ENCODE measurements at regions not wholly inside any gene's neighbourhood (a gene's known extent, or its start where the extent isn't known, plus 50 kb on each side); places are given as distances from the start of the nearest gene placed in this dataset.
A peak's percentile ranks its signal among the peaks of the same experiment; 100 is the strongest.

DNA sequence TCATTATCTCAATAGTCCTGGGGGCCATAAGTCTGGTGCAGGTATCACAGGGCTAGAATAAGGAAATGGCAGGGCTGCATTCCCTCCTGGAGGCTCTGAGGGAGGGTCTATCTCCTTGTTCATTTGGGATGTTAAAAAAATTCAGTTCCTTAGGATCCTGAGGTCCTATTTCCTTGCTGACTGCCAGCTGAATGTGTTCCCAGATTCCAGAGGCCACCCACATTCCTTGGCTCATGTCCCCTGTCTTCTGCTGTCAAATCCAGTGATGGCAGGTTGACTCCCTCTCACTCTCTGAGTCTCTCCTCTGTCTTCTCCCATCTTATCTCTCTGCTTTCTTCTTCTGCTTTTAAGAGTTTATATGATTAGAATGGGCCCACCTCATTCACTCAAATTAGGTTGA lies 400.6 kb downstream of the PTPRU start:
- ATAC-seq (no peak), DNase-seq (ENCODE audit: low spot score in 2 of 2) (no peak)
- Mint-ChIP-seq H3K36me3 (no peaks in the 10 kb centered on the region), H3K9me3 (no peaks in the 10 kb centered on the region), H3K27ac (no peak overlapping the region), H3K4me1 (no peaks in the 10 kb centered on the region), H3K4me3 (no peak overlapping the region)

DNA sequence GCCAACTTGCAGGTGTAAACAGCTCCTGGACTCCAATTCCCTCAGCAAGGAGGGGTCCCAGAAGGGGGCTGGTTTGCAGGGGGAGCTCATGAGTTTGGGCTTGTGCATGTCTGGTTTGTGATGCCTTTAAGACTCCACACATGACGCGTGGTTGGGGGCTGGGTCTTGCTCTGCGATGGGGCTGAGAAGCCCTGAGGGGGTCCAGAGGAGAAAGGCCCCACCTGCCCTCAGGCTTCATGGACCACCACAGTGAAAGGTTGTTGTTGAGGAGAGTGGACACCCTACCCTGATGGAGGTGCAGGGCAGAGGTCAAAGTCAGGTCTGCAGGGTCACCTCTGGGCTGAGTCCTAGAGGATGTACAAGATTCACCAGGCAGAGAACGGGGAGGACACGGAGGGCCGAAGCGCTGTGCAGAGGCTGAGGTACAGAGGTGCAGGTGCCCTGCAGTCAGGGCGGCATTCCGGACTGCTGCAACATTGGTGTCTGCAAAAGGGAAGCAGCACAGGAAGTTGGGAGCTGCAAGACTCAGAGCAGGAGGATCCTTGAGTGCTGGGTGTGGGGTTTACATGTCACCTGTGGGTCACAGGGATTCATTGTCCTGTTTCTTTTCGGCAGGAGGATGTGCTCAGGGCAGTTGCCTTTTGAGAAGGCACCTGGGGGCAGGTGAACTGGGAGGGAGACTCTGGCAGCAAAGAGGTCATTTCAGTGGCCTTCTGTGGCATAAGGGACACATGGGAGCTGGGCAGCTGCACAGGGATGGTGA lies 399.4 kb downstream of the PTPRU start:
- H3K9me3 Mint-ChIP-seq = no peaks in the 10 kb centered on the region
- no peaks in the 10 kb centered on the region for H3K36me3 Mint-ChIP-seq
- H3K27ac Mint-ChIP-seq = no peak overlapping the region
- ATAC-seq (no peak), DNase-seq (ENCODE audit: low spot score in 2 of 2) (no peak)
- no peak overlapping the region for H3K4me3 Mint-ChIP-seq
- no peaks in the 10 kb centered on the region for H3K4me1 Mint-ChIP-seq

DNA sequence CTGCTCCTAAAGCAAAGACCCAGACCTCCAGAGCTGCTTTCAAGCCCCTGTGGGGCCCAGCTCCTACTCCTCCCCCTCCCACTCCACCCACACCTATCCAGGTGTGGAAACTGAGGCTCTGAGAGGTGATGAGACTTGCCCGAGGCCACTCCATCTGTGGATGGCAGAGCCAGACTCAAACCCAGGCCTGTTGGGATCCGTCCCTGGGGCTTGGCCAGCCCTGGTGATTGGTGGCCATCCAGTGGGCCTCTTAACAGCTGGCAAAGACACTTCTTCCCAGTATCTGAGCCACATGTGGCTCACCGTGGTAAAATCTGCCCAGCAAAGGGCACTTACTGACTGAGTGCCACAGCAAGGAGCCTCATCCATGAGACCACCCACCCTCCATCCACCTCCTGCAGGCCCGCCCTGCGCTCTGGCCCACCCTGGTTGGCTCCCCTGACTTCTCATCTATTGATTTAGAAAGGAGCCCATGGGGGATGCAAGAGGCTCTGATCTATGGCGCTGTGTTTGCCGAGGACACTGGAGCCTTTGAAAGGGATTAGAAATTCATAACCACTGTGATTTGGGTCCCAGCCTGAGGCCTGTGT lies 398.5 kb downstream of the PTPRU start:
- no peaks in the 10 kb centered on the region for H3K9me3 Mint-ChIP-seq
- no peaks in the 10 kb centered on the region for H3K4me1 Mint-ChIP-seq
- ATAC-seq = no peak
- H3K4me3 Mint-ChIP-seq = no peak overlapping the region
- H3K36me3 Mint-ChIP-seq = no peaks in the 10 kb centered on the region
- H3K27ac Mint-ChIP-seq = no peak overlapping the region
- DNase-seq (ENCODE audit: low spot score in 2 of 2) = no peak

DNA sequence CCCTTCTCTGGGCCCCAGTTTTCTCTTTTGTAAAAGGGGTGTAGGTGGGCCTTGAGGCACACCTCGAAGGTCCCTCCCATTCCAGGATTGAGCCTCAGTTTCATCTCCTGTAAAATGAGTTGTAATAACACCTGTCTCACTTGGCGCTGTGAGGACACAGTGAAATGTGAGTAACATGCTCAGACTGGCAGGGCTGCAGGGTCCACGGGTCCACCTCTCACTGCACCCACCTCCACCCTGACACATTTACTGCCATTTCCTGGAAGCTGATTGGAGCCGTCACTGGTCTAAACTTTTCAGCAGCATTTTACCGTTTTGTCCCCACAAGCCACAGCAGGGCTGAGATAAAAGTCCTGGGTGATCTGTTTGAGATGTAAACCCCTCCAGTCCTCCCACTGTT lies 398.0 kb downstream of the PTPRU start:
- H3K9me3 Mint-ChIP-seq = no peaks in the 10 kb centered on the region
- H3K27ac Mint-ChIP-seq = no peak overlapping the region
- H3K4me3 Mint-ChIP-seq = no peak overlapping the region
- DNase-seq (ENCODE audit: low spot score in 2 of 2) = no peak
- H3K36me3 Mint-ChIP-seq = no peaks in the 10 kb centered on the region
- no peak for ATAC-seq
- H3K4me1 Mint-ChIP-seq = no peaks in the 10 kb centered on the region

DNA sequence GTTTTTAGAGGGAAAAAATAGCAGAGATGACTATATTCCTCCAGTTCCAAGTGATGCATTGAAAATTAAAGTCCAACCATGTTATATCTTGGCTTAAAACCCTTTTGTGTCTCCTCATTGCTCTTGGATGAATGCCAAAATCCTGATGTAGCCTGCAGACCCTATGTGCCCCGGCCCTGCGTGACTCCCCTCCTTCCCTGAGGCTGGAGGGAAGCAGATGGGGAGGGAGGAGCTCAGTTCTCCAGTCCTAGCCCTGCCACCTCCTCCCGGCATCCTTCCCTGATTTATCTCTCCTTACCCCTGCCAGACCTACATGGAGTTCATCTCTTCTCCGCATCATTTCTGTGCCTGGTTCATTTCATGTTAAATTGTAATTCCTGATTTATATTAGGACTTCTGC lies 397.4 kb downstream of the PTPRU start:
- Mint-ChIP-seq H3K4me3 (no peak overlapping the region), H3K4me1 (no peaks in the 10 kb centered on the region)
- ATAC-seq = no peak

DNA sequence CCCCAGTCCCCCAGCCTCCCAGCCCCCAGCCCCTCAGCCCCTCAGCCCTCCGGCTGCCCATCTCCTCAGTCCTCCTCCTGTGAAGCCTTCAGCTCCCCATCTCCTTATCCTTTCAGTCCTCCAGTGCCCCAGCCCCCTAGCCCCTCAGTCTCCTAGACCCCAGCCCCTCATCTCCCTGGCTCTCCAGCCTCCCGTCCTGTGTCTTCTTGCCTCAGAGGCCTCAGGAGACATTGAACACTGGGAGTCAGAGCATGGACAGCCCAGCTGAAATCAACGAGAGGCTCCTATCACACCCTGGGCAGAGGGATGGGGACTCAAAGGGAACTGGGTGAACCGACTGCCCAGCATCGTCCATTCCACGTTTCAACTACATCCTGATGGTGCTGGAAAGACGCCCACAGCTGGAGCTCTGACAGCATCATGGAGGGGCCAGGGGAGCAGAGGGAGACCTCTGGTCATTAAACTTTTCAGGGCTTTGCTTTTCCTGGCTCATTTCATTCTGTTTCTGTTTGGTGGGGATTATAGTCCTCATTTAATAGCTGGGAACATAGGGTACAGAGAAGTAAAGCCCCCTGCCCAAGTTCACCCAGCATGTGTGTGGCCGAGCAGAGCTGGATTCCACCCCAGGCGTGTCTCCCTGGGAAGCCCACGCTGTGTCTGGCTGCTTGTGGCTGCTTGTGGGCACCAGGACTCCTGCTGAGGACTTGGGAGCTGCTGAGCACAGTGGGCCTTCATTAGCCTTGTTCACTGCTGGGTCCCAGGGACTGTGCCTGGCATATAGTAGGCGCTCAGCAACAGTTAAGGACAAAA lies 396.7 kb downstream of the PTPRU start:
- no peaks in the 10 kb centered on the region for H3K36me3 Mint-ChIP-seq
- no peak for DNase-seq (ENCODE audit: low spot score in 2 of 2)

More for the DNA sequence above, 397.4 kb downstream of the PTPRU start:
- DNase-seq (ENCODE audit: low spot score in 2 of 2) = no peak
- Mint-ChIP-seq H3K27ac (no peak overlapping the region), H3K36me3 (no peaks in the 10 kb centered on the region), H3K9me3 (no peaks in the 10 kb centered on the region)

DNA sequence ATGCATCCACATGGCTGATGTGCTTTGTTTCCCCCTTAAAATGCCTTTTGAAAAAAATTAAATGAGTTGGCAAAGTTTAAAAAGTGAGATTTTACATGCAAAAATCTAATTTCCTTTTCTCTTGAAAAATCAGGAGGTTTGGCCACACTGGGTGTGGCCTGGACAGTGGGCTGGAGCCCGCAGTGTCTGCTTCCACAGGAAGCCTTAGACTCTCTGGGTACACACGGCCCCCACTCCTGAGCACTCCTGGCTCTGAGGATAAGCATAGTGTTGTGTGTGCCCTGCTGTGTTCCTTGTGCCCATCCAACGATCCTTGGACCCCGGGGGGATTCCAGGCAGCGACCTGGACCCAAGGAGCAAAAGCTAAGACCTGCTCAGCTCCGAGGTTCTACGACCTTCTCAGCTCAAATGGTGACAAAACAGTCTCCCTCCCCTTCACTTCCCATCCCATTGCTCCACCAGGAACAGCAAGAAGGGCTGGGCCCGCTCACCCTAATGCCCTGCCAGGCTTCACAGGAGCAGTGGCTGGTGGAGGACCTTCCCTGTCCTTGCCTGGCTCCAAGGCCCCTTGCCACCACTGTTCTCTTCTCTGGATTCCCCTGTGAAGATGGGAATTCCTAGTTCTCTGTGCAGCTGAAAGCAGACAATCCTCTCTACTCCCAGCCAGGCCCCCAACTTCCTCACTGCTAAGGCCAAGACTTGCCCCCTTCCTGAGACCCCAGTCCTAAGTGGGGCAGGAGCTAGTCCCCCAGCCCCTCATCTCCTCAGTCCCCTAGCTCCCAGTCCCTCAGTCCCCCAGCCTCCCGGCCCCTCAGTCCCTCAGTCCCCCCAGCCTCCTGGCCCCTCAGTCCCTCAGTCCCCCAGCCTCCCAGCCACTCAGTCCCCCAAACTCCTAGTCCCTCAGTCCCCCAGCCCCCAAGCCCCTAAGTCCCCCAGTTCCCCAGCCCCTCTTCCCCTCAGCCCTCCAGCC lies 395.8 kb downstream of the PTPRU start:
- DNase-seq (ENCODE audit: low spot score in 2 of 2) = no peak
- no peak for ATAC-seq
- H3K27ac Mint-ChIP-seq = no peak overlapping the region
- H3K4me1 Mint-ChIP-seq = no peaks in the 10 kb centered on the region
- no peak overlapping the region for H3K4me3 Mint-ChIP-seq
- H3K36me3 Mint-ChIP-seq = no peaks in the 10 kb centered on the region
- no peaks in the 10 kb centered on the region for H3K9me3 Mint-ChIP-seq

More for the DNA sequence above, 396.7 kb downstream of the PTPRU start:
- no peaks in the 10 kb centered on the region for H3K9me3 Mint-ChIP-seq
- no peak overlapping the region for H3K27ac Mint-ChIP-seq
- no peaks in the 10 kb centered on the region for H3K4me1 Mint-ChIP-seq
- no peak overlapping the region for H3K4me3 Mint-ChIP-seq
- ATAC-seq = no peak

DNA sequence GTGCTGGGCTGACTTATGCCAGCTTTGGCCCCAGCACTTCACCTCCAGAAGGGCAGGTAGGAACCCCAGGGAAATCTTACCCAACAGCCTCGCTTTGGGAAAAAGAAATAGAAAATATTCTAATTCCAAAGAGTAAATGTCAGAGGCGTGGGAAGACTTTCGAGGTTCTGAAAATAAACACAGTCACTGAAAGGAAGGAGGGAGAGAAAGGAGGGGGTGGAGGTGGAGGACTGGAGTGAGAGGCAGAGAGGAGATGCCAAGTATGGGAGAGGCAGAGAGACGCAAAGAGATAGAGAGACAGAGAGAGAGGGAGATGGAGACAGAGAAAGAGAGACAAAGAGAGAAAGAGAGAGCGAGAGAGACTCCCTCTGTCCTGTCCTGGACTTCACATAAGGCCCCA lies 395.0 kb downstream of the PTPRU start:
- Mint-ChIP-seq H3K9me3 (no peaks in the 10 kb centered on the region), H3K27ac (no peak overlapping the region), H3K4me1 (no peaks in the 10 kb centered on the region), H3K4me3 (no peak overlapping the region), H3K36me3 (no peaks in the 10 kb centered on the region)
- DNase-seq (ENCODE audit: low spot score in 2 of 2) (no peak), ATAC-seq (no peak)

DNA sequence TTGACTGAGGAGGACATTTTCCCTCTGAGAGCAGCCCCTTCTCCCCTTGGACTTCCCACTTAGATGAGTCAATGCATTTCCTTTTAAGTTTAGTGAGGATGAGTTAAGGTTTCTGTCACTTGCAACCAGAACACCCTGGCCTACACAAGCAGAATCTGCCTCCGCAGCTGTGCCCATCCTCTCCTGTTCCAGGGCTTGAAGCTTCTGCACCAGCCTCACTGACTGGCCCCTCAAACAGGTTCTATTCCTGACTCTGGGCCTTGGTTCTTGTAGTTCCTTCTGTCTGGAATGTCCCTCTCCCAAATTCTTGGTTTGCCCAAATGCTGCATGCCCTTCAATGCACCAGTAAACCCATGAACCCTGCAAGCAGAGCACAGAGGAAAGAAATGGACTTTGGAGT lies 394.4 kb downstream of the PTPRU start:
- no peak overlapping the region for H3K4me3 Mint-ChIP-seq
- ATAC-seq (no peak), DNase-seq (ENCODE audit: low spot score in 2 of 2) (no peak)
- H3K4me1 Mint-ChIP-seq = no peaks in the 10 kb centered on the region
- H3K9me3 Mint-ChIP-seq = no peaks in the 10 kb centered on the region
- H3K36me3 Mint-ChIP-seq = no peaks in the 10 kb centered on the region
- no peak overlapping the region for H3K27ac Mint-ChIP-seq

DNA sequence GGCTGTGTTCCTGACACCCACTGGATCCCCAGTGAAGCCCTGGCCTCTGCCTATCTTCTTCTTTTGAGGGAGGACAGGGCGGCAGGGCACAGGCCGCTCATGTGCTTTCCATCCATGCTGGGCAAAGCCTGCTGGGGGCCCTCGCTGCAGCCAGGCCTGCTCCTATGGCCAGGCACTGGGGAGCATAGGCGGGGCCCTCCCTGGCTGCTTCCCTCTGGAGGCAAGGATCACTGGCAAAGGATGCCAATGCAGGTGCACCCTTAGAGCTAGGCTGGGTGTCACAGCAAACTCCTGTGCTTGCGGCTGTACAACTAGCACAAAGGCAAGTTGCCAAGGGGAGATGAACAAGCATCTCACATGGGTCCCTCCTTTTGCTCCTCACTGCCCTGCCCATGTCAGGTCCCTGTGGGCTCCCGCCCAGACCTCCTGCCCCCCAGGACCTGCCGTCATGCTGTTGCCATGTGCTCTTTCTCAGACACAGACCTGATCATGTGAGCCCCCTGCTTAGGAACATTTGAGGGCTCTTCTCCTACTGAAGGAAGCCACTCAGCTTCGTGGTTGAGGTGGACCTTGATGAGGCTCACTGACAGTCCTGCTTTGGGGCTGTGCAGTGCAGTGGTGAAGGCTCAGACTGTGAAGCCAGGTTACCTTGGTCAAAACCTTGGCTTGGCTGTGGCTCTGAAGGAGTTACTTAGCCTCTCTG lies 393.6 kb downstream of the PTPRU start:
- Mint-ChIP-seq H3K4me1 (no peaks in the 10 kb centered on the region), H3K36me3 (no peaks in the 10 kb centered on the region), H3K9me3 (no peaks in the 10 kb centered on the region), H3K4me3 (no peak overlapping the region), H3K27ac (no peak overlapping the region)
- no peak for DNase-seq (ENCODE audit: low spot score in 2 of 2)
- ATAC-seq = peak; percentile 12

DNA sequence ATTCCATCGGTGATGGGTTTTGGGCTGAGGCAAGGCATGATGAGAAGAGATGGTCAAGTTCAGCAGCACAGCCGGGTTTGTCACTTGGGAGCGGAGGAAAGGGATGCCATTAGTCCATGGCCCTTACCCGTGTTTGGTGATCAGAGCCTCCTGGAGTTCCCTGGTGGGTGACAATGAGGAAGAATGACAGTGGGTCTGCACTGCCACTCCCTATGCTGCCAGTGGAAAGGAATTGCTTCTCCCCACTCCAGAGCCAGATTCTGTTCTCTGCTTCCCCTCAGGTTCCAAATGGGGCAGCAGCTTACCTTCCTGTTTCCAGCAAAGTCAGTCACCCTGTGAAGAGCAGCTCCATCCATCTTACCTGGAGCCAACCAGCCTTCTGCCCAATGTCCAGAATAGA lies 393.1 kb downstream of the PTPRU start:
- no peaks in the 10 kb centered on the region for H3K36me3 Mint-ChIP-seq
- DNase-seq (ENCODE audit: low spot score in 2 of 2) (no peak), ATAC-seq (no peak)
- H3K4me1 Mint-ChIP-seq = no peaks in the 10 kb centered on the region
- H3K27ac Mint-ChIP-seq = no peak overlapping the region
- no peaks in the 10 kb centered on the region for H3K9me3 Mint-ChIP-seq
- H3K4me3 Mint-ChIP-seq = no peak overlapping the region

DNA sequence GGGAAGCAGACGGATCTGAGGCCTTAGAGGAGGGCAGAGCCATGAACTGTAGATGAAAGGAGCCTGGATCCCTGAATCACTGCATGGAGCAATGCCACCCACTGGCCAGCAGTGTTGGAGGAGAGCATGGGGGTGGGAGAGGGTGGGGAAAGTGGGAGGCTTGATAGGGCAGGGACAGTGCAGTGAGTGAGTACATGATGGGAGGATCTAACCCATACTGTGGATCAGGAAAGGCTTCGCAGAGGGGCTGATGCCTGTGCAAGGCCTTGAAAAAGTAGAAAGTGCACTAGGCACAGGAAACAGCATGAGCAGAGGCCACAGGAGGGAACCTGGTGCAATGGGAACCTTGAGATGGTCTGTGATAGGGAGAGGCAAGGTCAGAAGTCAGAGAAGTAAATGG lies 391.9 kb downstream of the PTPRU start:
- no peak for DNase-seq (ENCODE audit: low spot score in 2 of 2)

DNA sequence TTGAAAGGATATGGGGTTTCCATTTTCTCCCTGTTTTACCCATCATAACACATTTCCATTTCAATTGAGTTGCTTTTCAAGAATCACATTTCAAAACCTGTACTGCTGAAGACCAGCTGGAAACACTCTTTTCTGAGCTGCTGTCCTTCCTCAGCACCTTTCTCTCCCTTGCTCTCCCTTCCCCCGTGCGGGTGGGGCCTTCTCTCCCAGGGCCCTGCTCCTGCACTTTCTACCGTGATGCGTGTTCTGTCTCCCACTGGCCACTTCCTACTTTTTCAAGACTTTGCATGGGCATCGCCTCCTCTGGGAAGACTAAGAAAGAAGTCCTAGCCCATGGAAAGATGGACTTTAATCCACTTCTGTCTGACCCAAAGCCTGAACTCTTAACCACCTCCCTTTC lies 390.4 kb downstream of the PTPRU start:
- no peaks in the 10 kb centered on the region for H3K36me3 Mint-ChIP-seq
- H3K4me1 Mint-ChIP-seq = no peaks in the 10 kb centered on the region
- H3K4me3 Mint-ChIP-seq = no peak overlapping the region
- no peak overlapping the region for H3K27ac Mint-ChIP-seq
- H3K9me3 Mint-ChIP-seq = no peaks in the 10 kb centered on the region
- ATAC-seq (no peak), DNase-seq (ENCODE audit: low spot score in 2 of 2) (no peak)

More for the DNA sequence above, 391.9 kb downstream of the PTPRU start:
- H3K4me1 Mint-ChIP-seq = no peaks in the 10 kb centered on the region
- no peaks in the 10 kb centered on the region for H3K9me3 Mint-ChIP-seq
- no peak overlapping the region for H3K27ac Mint-ChIP-seq
- H3K36me3 Mint-ChIP-seq = no peaks in the 10 kb centered on the region
- ATAC-seq = no peak
- H3K4me3 Mint-ChIP-seq = no peak overlapping the region

DNA sequence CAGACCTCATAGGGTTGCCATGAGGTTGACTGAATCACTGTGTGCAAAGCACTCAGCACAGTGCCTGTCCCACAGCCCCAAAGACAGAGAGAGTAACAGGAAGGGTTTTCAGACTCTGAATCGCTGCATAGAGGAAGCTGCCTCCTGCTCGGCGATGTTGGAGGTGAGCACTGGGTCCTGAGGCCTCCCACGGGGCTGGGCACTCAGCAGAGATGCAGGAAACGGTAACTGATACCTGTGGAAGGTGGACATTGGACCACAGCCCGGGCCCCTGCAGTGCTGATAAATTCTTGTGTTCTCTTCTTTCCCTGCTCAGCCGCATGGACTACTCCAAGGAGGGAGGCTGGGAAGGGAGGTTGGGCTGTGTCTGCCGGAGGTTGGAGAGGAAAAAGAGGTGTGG lies 389.7 kb downstream of the PTPRU start:
- Mint-ChIP-seq H3K27ac (no peak overlapping the region), H3K36me3 (no peaks in the 10 kb centered on the region), H3K4me1 (no peaks in the 10 kb centered on the region), H3K9me3 (no peaks in the 10 kb centered on the region), H3K4me3 (no peak overlapping the region)
- DNase-seq (ENCODE audit: low spot score in 2 of 2) (no peak), ATAC-seq (no peak)

DNA sequence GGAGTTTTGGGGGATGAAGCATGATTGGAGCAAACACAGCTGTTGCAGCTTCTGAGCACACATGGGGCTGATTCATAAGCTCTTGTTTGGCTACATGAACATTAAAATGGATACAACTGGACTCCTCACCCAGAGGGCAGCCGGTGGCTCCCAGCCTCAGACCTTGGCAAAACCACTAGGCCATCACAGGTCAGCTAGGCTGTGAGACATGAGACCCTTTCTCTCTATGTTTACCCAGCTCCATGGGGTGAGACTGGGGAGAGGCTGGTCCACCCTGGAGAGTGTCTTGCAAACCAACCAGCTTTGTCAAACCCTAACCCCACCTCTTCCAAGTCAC lies 388.7 kb downstream of the PTPRU start:
- H3K9me3 Mint-ChIP-seq = no peaks in the 10 kb centered on the region
- H3K4me3 Mint-ChIP-seq = no peak overlapping the region
- H3K4me1 Mint-ChIP-seq = no peaks in the 10 kb centered on the region
- no peaks in the 10 kb centered on the region for H3K36me3 Mint-ChIP-seq
- no peak overlapping the region for H3K27ac Mint-ChIP-seq
- ATAC-seq = no peak
- no peak for DNase-seq (ENCODE audit: low spot score in 2 of 2)
